B cell (primary cell): ENCODE measurements at regions not wholly inside any gene's neighbourhood (a gene's known extent, or its start where the extent isn't known, plus 50 kb on each side); places are given as distances from the start of the nearest gene placed in this dataset.

Experiments used
- EZH2 ChIP-seq: IDR thresholded peaks from 2 replicates; pipeline ENCODE4 v1.6.1; 2012; ENCODE audit warnings: borderline replicate concordance, low read depth, mild to moderate bottlenecking, moderate library complexity, low read length; ENCODE audit not compliant: insufficient read depth, poor library complexity, severe bottlenecking
- TF ChIP-seq, protein P1 (sequence below): fragments of 200-600 bp; IDR thresholded peaks from one replicate; pipeline ENCODE4 v1.8.0; 2022; ENCODE audit warnings: antibody characterized with exemption, mild to moderate bottlenecking

DNA sequence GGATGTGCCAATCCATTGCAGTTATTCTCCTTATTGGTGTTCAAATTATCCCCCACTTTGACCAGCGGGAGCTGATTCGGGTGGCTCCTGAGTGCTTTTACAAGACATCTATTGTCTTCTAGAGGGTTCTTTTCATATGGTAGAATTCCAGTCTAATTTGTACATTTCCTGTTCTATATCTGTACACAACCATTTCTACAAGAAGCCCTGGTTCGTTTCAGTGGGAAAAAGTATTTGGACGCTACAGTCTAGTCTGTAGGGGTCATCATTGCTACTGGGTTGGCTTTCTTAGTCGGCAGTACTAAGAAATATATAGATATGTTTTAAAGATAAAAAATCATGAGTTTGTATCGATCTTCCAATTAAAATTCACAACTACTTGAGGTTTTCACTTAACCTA is 262.6 kb downstream of the MAP2K6 start:
- TF ChIP-seq, protein P1, sequence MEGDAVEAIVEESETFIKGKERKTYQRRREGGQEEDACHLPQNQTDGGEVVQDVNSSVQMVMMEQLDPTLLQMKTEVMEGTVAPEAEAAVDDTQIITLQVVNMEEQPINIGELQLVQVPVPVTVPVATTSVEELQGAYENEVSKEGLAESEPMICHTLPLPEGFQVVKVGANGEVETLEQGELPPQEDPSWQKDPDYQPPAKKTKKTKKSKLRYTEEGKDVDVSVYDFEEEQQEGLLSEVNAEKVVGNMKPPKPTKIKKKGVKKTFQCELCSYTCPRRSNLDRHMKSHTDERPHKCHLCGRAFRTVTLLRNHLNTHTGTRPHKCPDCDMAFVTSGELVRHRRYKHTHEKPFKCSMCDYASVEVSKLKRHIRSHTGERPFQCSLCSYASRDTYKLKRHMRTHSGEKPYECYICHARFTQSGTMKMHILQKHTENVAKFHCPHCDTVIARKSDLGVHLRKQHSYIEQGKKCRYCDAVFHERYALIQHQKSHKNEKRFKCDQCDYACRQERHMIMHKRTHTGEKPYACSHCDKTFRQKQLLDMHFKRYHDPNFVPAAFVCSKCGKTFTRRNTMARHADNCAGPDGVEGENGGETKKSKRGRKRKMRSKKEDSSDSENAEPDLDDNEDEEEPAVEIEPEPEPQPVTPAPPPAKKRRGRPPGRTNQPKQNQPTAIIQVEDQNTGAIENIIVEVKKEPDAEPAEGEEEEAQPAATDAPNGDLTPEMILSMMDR: no peak
- no peak for TF ChIP-seq EZH2
